GM23338 (cell line): ENCODE measurements at regions not wholly inside any gene's neighbourhood (a gene's known extent, or its start where the extent isn't known, plus 50 kb on each side); places are given as distances from the start of the nearest gene placed in this dataset.

Source experiments
- ATAC-seq: fragments of 200-7000 bp; cut with Tn5 transposase; 3 replicates; pipeline ENCODE4 v1.9.1; 2020
- DNase-seq: peaks from one replicate; pipeline ENCODE4 v3.0.0-alpha.2; 2015; ENCODE audit warnings: low spot score
- H2AFZ ChIP-seq: fragments of 200-600 bp; sonication (generic); 2 replicates; pipeline ENCODE4 v1.8.0; 2016; ENCODE audit warnings: antibody characterized with exemption, mild to moderate bottlenecking, moderate library complexity
- H3F3A ChIP-seq: fragments of 200-600 bp; sonication (generic); replicated peaks from 2 replicates; pipeline ENCODE4 v1.8.0; 2017; ENCODE audit warnings: antibody characterized with exemption, mixed run types, low read depth
- H3K27ac ChIP-seq: fragments of 200-600 bp; sonication (generic); 2 replicates; pipeline ENCODE4 v1.6.1; 2016; ENCODE audit warnings: low read depth
- H3K27me3 ChIP-seq: fragments of 200-600 bp; sonication (generic); 2 replicates; pipeline ENCODE4 v1.8.0; 2016; ENCODE audit warnings: mild to moderate bottlenecking, mixed run types, moderate library complexity; ENCODE audit not compliant: insufficient read depth
- H3K36me3 ChIP-seq: fragments of 200-600 bp; sonication (generic); 2 replicates; pipeline ENCODE4 v1.8.0; 2016; ENCODE audit warnings: mild to moderate bottlenecking; ENCODE audit not compliant: insufficient read depth
- H3K4me1 ChIP-seq: fragments of 200-600 bp; sonication (generic); 2 replicates; pipeline ENCODE4 v1.8.0; 2016; ENCODE audit warnings: mild to moderate bottlenecking, moderate library complexity; ENCODE audit not compliant: insufficient read depth
- H3K4me2 ChIP-seq: fragments of 200-600 bp; sonication (generic); 2 replicates; pipeline ENCODE4 v1.7.1; 2017; ENCODE audit warnings: mixed run types
- H3K4me3 ChIP-seq: fragments of 200-600 bp; sonication (generic); 2 replicates; pipeline ENCODE4 v1.6.1; 2016; ENCODE audit warnings: mixed run types
- H3K79me2 ChIP-seq: fragments of 200-600 bp; sonication (generic); replicated peaks from 2 replicates; pipeline ENCODE4 v1.8.0; 2017; ENCODE audit warnings: mild to moderate bottlenecking; ENCODE audit not compliant: insufficient read depth
- H3K9me2 ChIP-seq: fragments of 200-600 bp; sonication (generic); 2 replicates; pipeline ENCODE4 v1.8.0; 2017; ENCODE audit not compliant: insufficient read depth
- H4K20me1 ChIP-seq: fragments of 200-600 bp; sonication (generic); replicated peaks from 2 replicates; pipeline ENCODE4 v1.8.0; 2017; ENCODE audit warnings: mild to moderate bottlenecking; ENCODE audit not compliant: insufficient read depth
- H3K27ac Mint-ChIP-seq: 2 replicates; pipeline ENCODE4 v1.8.0; 2020; ENCODE audit warnings: inconsistent platforms, mild to moderate bottlenecking, moderate library complexity, mixed read lengths
- H3K27me3 Mint-ChIP-seq: 3 replicates; pipeline ENCODE4 v1.8.0; 2022; ENCODE audit warnings: low read depth, mild to moderate bottlenecking, moderate library complexity, mixed read lengths, inconsistent platforms; ENCODE audit not compliant: insufficient read depth, poor library complexity
- H3K36me3 Mint-ChIP-seq: 3 replicates; pipeline ENCODE4 v1.8.0; 2021; ENCODE audit warnings: low read depth, mild to moderate bottlenecking, inconsistent platforms, moderate library complexity, mixed read lengths
- H3K4me1 Mint-ChIP-seq: 3 replicates; pipeline ENCODE4 v1.8.0; 2020; ENCODE audit warnings: mild to moderate bottlenecking, inconsistent platforms, mixed read lengths
- H3K4me3 Mint-ChIP-seq: 3 replicates; pipeline ENCODE4 v1.8.0; 2021; ENCODE audit warnings: moderate library complexity, mild to moderate bottlenecking, inconsistent platforms, mixed read lengths
- H3K9me3 Mint-ChIP-seq: 3 replicates; pipeline ENCODE4 v1.8.0; 2020; ENCODE audit warnings: moderate library complexity, mild to moderate bottlenecking, inconsistent platforms, mixed read lengths
- CREB1 ChIP-seq: fragments of 250-450 bp; sonication (Bioruptor Pico); IDR thresholded peaks from 2 replicates; pipeline ENCODE4 v1.5.0; 2020; ENCODE audit warnings: low read depth, mild to moderate bottlenecking, moderate library complexity
- CTCF ChIP-seq, 2 experiments: fragments of 200-600 bp in 1 of 2; sonication (generic) in 1 of 2; conservative IDR thresholded peaks; 2 replicates each; pipeline versions ENCODE4 v1.5.1 to v1.6.1; 2016 to 2017; ENCODE audit warnings: antibody characterized with exemption in 2 of 2, low read depth in 2 of 2, mild to moderate bottlenecking in 2 of 2, moderate library complexity in 1 of 2
- ETS1 ChIP-seq: IDR thresholded peaks from 2 replicates; pipeline ENCODE4 v1.6.1; 2016; ENCODE audit warnings: antibody characterized with exemption
- EZH2 ChIP-seq: fragments of 200-600 bp; sonication (generic); IDR thresholded peaks from one replicate; pipeline ENCODE4 v1.8.0; 2017; ENCODE audit warnings: antibody characterized with exemption, mild to moderate bottlenecking, low read depth; ENCODE audit not compliant: unreplicated experiment
- EZH2phosphoT487 ChIP-seq: fragments of 200-600 bp; sonication (generic); IDR thresholded peaks from one replicate; pipeline ENCODE4 v1.8.1; 2018; ENCODE audit warnings: antibody characterized with exemption; ENCODE audit not compliant: unreplicated experiment
- JUNB ChIP-seq: IDR thresholded peaks from one replicate; pipeline ENCODE4 v1.6.1; 2016; ENCODE audit warnings: antibody characterized with exemption; ENCODE audit not compliant: unreplicated experiment
- NANOG ChIP-seq: IDR thresholded peaks from 2 replicates; pipeline ENCODE4 v1.6.1; 2016; ENCODE audit warnings: antibody characterized with exemption, borderline replicate concordance
- POLR2AphosphoS5 ChIP-seq: IDR thresholded peaks from 2 replicates; pipeline ENCODE4 v1.6.1; 2016; ENCODE audit warnings: antibody characterized with exemption, low read depth
- REST ChIP-seq: IDR thresholded peaks from one replicate; pipeline ENCODE4 v1.6.1; 2018; ENCODE audit warnings: antibody characterized with exemption; ENCODE audit not compliant: unreplicated experiment
- STAT1 ChIP-seq: IDR thresholded peaks from one replicate; pipeline ENCODE4 v1.6.1; 2016; ENCODE audit warnings: antibody characterized with exemption; ENCODE audit not compliant: unreplicated experiment
- ZNF114 ChIP-seq: fragments of 250-450 bp; sonication (Bioruptor Pico); IDR thresholded peaks from 2 replicates; pipeline ENCODE4 v1.5.0; 2020; ENCODE audit warnings: mild to moderate bottlenecking, moderate library complexity
- ZNF331 ChIP-seq: fragments of 250-450 bp; sonication (Bioruptor Pico); IDR thresholded peaks from 2 replicates; pipeline ENCODE4 v1.5.0; 2020; ENCODE audit warnings: low read depth, mild to moderate bottlenecking, moderate library complexity
- ZNF462 ChIP-seq: fragments of 250-450 bp; sonication (Bioruptor Pico); IDR thresholded peaks from 2 replicates; pipeline ENCODE4 v1.5.0; 2020; ENCODE audit warnings: mild to moderate bottlenecking, moderate library complexity

DNA sequence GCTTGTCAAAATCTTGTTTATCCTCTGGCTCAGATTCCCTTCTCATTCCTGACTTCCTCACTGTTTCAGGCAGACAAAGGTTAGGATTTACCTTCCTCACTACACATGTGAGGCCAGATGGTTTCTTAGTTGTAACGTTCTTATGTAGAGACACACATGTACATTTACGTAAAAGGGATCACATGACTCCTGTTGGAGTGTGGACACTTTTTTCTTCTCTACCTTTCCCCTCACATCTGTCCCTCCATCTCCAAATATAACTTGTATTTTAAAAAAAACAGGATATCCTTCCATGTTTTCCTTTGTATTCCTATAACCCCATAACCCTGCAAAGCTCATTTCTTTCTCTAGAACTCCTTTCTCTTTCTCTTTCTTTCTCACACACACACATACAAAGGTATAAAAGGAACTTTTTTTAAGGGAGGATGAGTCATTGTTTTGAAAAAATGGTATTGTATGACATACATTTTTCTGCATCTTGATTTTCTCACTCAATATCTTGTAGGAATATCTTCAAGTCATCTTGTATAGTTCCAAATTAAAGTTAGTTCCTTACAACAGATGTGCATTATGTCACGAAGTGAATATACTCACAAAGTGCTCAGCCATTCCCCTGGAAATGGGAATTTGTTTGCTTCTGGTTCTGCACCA lies 78.2 kb upstream of the SULF2 start:
- DNase-seq, result no peak
- H2AFZ ChIP-seq, result no peak overlapping the region
- no peak overlapping the region for H3K4me3 ChIP-seq
- Mint-ChIP-seq H3K4me1 (no peaks in the 10 kb centered on the region), H3K9me3 (peaks cover 3% of the 10 kb centered on the region; the same call in 2 of the 3 replicates), H3K27me3 (no peaks in the 10 kb centered on the region), H3K36me3 (no peaks in the 10 kb centered on the region), H3K27ac (no peak overlapping the region), H3K4me3 (no peak overlapping the region)
- H3K4me2 ChIP-seq, result no peak overlapping the region
- H4K20me1 ChIP-seq, result no peaks in the 10 kb centered on the region
- H3K36me3 ChIP-seq, result no peaks in the 10 kb centered on the region
- H3K9me2 ChIP-seq, result no peaks in the 10 kb centered on the region; the same call in 1 of the 2 replicates
- H3F3A ChIP-seq, result no peaks in the 10 kb centered on the region
- no peak for ATAC-seq
- no peaks in the 10 kb centered on the region for H3K27me3 ChIP-seq
- TF ChIP-seq POLR2AphosphoS5 (no peak), JUNB (no peak), ZNF114 (no peak), NANOG (no peak), EZH2 (no peak), STAT1 (no peak), CTCF (conservative IDR thresholded peaks at IDR 0.05; ENCODE audit: low read depth in 2 of 2) (no peak), EZH2phosphoT487 (no peak), ZNF462 (CRISPR knock-in tag) (no peak), CREB1 (CRISPR knock-in tag) (no peak), ZNF331 (CRISPR knock-in tag) (no peak), REST (no peak), ETS1 (no peak)
- no peaks in the 10 kb centered on the region for H3K4me1 ChIP-seq
- H3K79me2 ChIP-seq, result no peaks in the 10 kb centered on the region
- no peak overlapping the region for H3K27ac ChIP-seq
